ENCODE measurements at regions not wholly inside any gene's neighbourhood (a gene's known extent, or its start where the extent isn't known, plus 50 kb on each side); places are given as distances from the start of the nearest gene placed in this dataset.

GRCh38 chr3:64345371-64345770 is 120.1 kb upstream of the PRICKLE2 start:
- no peak for TF ChIP-seq POLR2A (IDR thresholded peaks at IDR 0.05; ENCODE audit: extremely low read depth, insufficient read length)
- no peak for TF ChIP-seq CTCF (IDR thresholded peaks at IDR 0.05; ENCODE audit: low read depth, low read length)
